AG04450 (cell line): ENCODE measurements at regions not wholly inside any gene's neighbourhood (a gene's known extent, or its start where the extent isn't known, plus 50 kb on each side); places are given as distances from the start of the nearest gene placed in this dataset.

Source experiments
- CTCF ChIA-PET: fragments of 300-600, 350-600 bp; formaldehyde crosslinking; extraction: SDS; loops from one replicate; lab custom pipeline; 2022; ENCODE audit warnings: antibody characterized with exemption, inconsistent platforms; lab: Charles Lee
- POLR2A ChIA-PET: fragments of 350-600 bp; formaldehyde crosslinking; extraction: SDS; loops from one replicate; lab custom pipeline; 2021; ENCODE audit warnings: antibody characterized with exemption, inconsistent platforms; lab: Yijun Ruan, JAX
- DNase-seq: peaks from one replicate; pipeline ENCODE4 v3.0.0-alpha.2; 2011; ENCODE audit warnings: low read depth, low spot score
- H3K27ac ChIP-seq: one replicate; pipeline ENCODE4 v1.5.1; 2012; ENCODE audit warnings: low read depth, low read length, control low read depth
- H3K27me3 ChIP-seq: one replicate; pipeline ENCODE4 v1.6.0; 2012; ENCODE audit warnings: low read length; ENCODE audit not compliant: control insufficient read depth, insufficient read depth
- H3K4me3 ChIP-seq: 2 replicates; pipeline ENCODE4 v1.5.1; 2011; ENCODE audit warnings: mild to moderate bottlenecking, low read depth, low read length, control low read depth
- H3K9me3 ChIP-seq: 2 replicates; pipeline ENCODE4 v1.5.1; 2012; ENCODE audit warnings: low read length; ENCODE audit not compliant: control insufficient read depth, insufficient read depth
- CTCF ChIP-seq: IDR thresholded peaks from 2 replicates; pipeline ENCODE4 v1.5.1; 2011; ENCODE audit warnings: low read depth, low read length, control low read depth, inconsistent platforms

GRCh38 chr13:29683041-29683440 is 87.6 kb upstream of the SLC7A1 start:
- H3K27ac ChIP-seq = no peak overlapping the region
- POLR2A ChIA-PET = no interaction called here

GRCh38 chr13:29681864-29682263 is 86.4 kb upstream of the SLC7A1 start:
- CTCF ChIA-PET = no interaction called here
- no peak overlapping the region for H3K4me3 ChIP-seq
- H3K27me3 ChIP-seq = peaks cover 8% of the 10 kb centered on the region
- H3K27ac ChIP-seq = no peak overlapping the region
- H3K9me3 ChIP-seq = no peaks in the 10 kb centered on the region
- TF ChIP-seq CTCF = no peak
- POLR2A ChIA-PET = no interaction called here
- DNase-seq = no peak

More at GRCh38 chr13:29683041-29683440, 87.6 kb upstream of the SLC7A1 start:
- TF ChIP-seq CTCF = no peak
- CTCF ChIA-PET = no interaction called here
- Histone ChIP-seq H3K9me3 (no peaks in the 10 kb centered on the region), H3K4me3 (no peak overlapping the region), H3K27me3 (peaks cover 8% of the 10 kb centered on the region)
- no peak for DNase-seq

- TF ChIP-seq CTCF = no peak
- POLR2A ChIA-PET = no interaction called here
- H3K9me3 ChIP-seq = no peaks in the 10 kb centered on the region
- CTCF ChIA-PET = no interaction called here
- peaks cover 8% of the 10 kb centered on the region for H3K27me3 ChIP-seq
- DNase-seq = no peak
- no peak overlapping the region for H3K27ac ChIP-seq
- no peak overlapping the region for H3K4me3 ChIP-seq
Observed at GRCh38 chr13:29679396-29680053, 84.0 kb upstream of the SLC7A1 start.

- Histone ChIP-seq H3K4me3 (no peak overlapping the region), H3K27ac (no peak overlapping the region), H3K9me3 (no peaks in the 10 kb centered on the region; the same call in 1 of the 2 replicates), H3K27me3 (peaks cover 8% of the 10 kb centered on the region)
- DNase-seq = no peak
- CTCF ChIA-PET = no interaction called here
- POLR2A ChIA-PET = no interaction called here
- no peak for TF ChIP-seq CTCF
Observed at GRCh38 chr13:29677627-29678026, 82.1 kb upstream of the SLC7A1 start.

GRCh38 chr13:29676941-29677452 is 81.5 kb upstream of the SLC7A1 start:
- H3K9me3 ChIP-seq = no peaks in the 10 kb centered on the region; the same call in 1 of the 2 replicates
- peaks cover 6% of the 10 kb centered on the region for H3K27me3 ChIP-seq
- CTCF ChIA-PET = no interaction called here
- DNase-seq = no peak
- POLR2A ChIA-PET = interaction anchor here (1.3 kb wide), 1 partner anchor 26 kb away, joined by 3 read pairs; no protein-coding TSS in a partner anchor
- H3K4me3 ChIP-seq = no peak overlapping the region
- no peak for TF ChIP-seq CTCF
- H3K27ac ChIP-seq = no peak overlapping the region
